ENCODE measurements at regions not wholly inside any gene's neighbourhood (a gene's known extent, or its start where the extent isn't known, plus 50 kb on each side); places are given as distances from the start of the nearest gene placed in this dataset.

DNA sequence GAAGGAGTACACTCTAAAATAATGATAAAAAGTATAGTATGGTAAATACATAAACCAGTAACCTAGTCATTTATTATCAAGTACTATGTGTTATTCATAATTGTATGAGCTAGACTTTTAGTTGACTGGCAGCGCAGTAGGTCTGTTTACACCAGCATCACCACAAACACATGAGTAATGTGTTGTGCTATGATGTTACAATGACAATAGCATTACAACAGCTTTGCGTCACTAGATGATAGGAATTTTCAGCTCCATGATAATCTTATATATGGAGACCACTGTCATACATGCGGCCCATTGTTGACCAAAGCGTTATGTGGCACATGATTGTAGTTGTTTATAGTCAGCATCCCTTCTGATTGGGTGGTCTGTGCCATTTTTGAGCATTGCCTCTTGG is 138.9 kb upstream of the UBE2E1 start:
- TF ChIP-seq CTCF (IDR thresholded peaks at IDR 0.05) (no peak), POLR2A (IDR thresholded peaks at IDR 0.05) (no peak)
